ENCODE measurements at regions not wholly inside any gene's neighbourhood (a gene's known extent, or its start where the extent isn't known, plus 50 kb on each side); places are given as distances from the start of the nearest gene placed in this dataset.

DNA sequence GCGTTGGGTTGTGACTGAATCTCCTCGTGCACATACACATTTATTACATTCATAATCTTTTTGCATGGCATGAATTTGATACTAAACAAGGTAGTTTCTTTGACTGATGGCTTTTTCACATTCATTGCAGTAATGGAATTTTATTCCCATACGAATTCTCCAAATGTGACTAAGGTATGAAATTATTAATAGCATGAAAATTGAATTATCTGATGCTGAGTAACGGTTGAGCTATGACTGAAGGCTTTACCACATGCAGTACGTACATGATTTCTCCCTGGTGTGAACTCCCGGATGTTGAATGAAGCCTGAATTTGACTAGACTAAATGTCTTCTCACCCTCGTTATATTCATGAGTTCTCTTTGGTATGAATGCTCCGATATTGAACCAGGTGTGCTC, 104.4 kb upstream of the C1GALT1 start:
- Histone ChIP-seq H3K4me3 (no peak overlapping the region), H3K4me2 (no peak overlapping the region), H3K27ac (no peak overlapping the region), H3K4me1 (no peaks in the 10 kb centered on the region), H3K9me3 (no peaks in the 10 kb centered on the region)
- TF ChIP-seq ZFP36 (IDR thresholded peaks at IDR 0.05; ENCODE audit: borderline replicate concordance, partially characterized antibody) (no peak), TP53 (CRISPR knock-in tag; IDR thresholded peaks at IDR 0.05) (no peak), CEBPB (IDR thresholded peaks at IDR 0.05) (no peak), RFX5 (IDR thresholded peaks at IDR 0.05) (no peak), SMC3 (IDR thresholded peaks at IDR 0.05) (no peak), E2F6 (IDR thresholded peaks at IDR 0.05; ENCODE audit: borderline replicate concordance, low read depth) (no peak), NPAS2 (CRISPR knock-in tag; IDR thresholded peaks at IDR 0.05; ENCODE audit: borderline replicate concordance) (no peak)
- TF ChIP-seq, protein P1, sequence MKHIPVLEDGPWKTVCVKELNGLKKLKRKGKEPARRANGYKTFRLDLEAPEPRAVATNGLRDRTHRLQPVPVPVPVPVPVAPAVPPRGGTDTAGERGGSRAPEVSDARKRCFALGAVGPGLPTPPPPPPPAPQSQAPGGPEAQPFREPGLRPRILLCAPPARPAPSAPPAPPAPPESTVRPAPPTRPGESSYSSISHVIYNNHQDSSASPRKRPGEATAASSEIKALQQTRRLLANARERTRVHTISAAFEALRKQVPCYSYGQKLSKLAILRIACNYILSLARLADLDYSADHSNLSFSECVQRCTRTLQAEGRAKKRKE (CRISPR knock-in tag; IDR thresholded peaks at IDR 0.05; ENCODE audit: low read depth) = no peak
- DNase-seq (ENCODE audit: low read depth in 1 of 2, low spot score in 1 of 2) (no peak), FAIRE-seq (no peak), ATAC-seq (no peak)
- CTCF ChIA-PET = interaction anchor here (1.0 kb wide), 1 partner anchor 14 kb away, joined by 3 read pairs; no protein-coding TSS in a partner anchor
- 19% methylated on average over 8 of the region's 8 CpGs for WGBS (ENCODE audit: missing lambda C conversion rate)
- POLR2A ChIA-PET = no interaction called here

GRCh38 chr7:7080802-7081201, 101.5 kb upstream of the C1GALT1 start:
- FAIRE-seq = no peak
- 3% methylated on average over 2 of the region's 2 CpGs for WGBS (ENCODE audit: missing lambda C conversion rate)
- CTCF ChIA-PET = interaction anchor here (0.7 kb wide), 1 partner anchor 22 kb away, joined by 3 read pairs; no protein-coding TSS in a partner anchor

More at GRCh38 chr7:7080802-7081201, 101.5 kb upstream of the C1GALT1 start:
- Histone ChIP-seq H3K4me3 (no peak overlapping the region), H3K4me2 (no peak overlapping the region), H3K4me1 (no peaks in the 10 kb centered on the region), H3K27ac (no peak overlapping the region), H3K9me3 (no peaks in the 10 kb centered on the region; the same call in 2 of the 3 replicates)
- DNase-seq (ENCODE audit: low read depth in 1 of 2, low spot score in 1 of 2) (no peak), ATAC-seq (no peak)
- TF ChIP-seq ELK1 (IDR thresholded peaks at IDR 0.05; ENCODE audit: low read depth, low read length) (no peak), ZSCAN20 (CRISPR knock-in tag; IDR thresholded peaks at IDR 0.05) (no peak), POLR2AphosphoS2 (conservative IDR thresholded peaks at IDR 0.05; ENCODE audit: low read length) (no peak), REST (IDR thresholded peaks at IDR 0.05) (no peak), HOXA7 (CRISPR knock-in tag; IDR thresholded peaks at IDR 0.05) (no peak), NPAS2 (CRISPR knock-in tag; IDR thresholded peaks at IDR 0.05; ENCODE audit: borderline replicate concordance) (no peak), BHLHE40 (IDR thresholded peaks at IDR 0.05; ENCODE audit: low read depth, low read length) (no peak), ESRRA (IDR thresholded peaks at IDR 0.05; ENCODE audit: borderline replicate concordance, low read length) (no peak), PHF8 (IDR thresholded peaks at IDR 0.05; ENCODE audit: borderline replicate concordance, low read depth) (no peak), EHMT2 (IDR thresholded peaks at IDR 0.05; ENCODE audit: low read depth) (no peak), FOSL2 (IDR thresholded peaks at IDR 0.05) (no peak), FOSL2 (CRISPR knock-in tag; IDR thresholded peaks at IDR 0.05) (no peak), HOXB13 (CRISPR knock-in tag; IDR thresholded peaks at IDR 0.05; ENCODE audit: low read depth) (no peak), MAX (IDR thresholded peaks at IDR 0.05) (no peak), EHF (CRISPR knock-in tag; IDR thresholded peaks at IDR 0.05) (no peak), HMGXB4 (CRISPR knock-in tag; IDR thresholded peaks at IDR 0.05; ENCODE audit: borderline replicate concordance) (no peak), CBX2 (IDR thresholded peaks at IDR 0.05; ENCODE audit: borderline replicate concordance, low read depth) (no peak), HOXB5 (CRISPR knock-in tag; IDR thresholded peaks at IDR 0.05) (no peak)
- TF ChIP-seq, protein P2, sequence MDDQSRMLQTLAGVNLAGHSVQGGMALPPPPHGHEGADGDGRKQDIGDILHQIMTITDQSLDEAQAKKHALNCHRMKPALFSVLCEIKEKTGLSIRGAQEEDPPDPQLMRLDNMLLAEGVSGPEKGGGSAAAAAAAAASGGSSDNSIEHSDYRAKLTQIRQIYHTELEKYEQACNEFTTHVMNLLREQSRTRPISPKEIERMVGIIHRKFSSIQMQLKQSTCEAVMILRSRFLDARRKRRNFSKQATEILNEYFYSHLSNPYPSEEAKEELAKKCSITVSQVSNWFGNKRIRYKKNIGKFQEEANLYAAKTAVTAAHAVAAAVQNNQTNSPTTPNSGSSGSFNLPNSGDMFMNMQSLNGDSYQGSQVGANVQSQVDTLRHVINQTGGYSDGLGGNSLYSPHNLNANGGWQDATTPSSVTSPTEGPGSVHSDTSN (IDR thresholded peaks at IDR 0.05) = no peak
- POLR2A ChIA-PET = no interaction called here

All from A549 (cell line).